ENCODE measurements at regions not wholly inside any gene's neighbourhood (a gene's known extent, or its start where the extent isn't known, plus 50 kb on each side); places are given as distances from the start of the nearest gene placed in this dataset.
"Not testable (repeated sequence)": the region's sequence is repeated elsewhere in the genome, so short reads cannot be mapped to it uniquely, and the experiment has no call there.

- peaks cover 10% of the 10 kb centered on the region for H3K9me3 ChIP-seq (ENCODE audit: control insufficient read depth, low read depth, low read length)
- Mint-ChIP-seq H3K9me3 (peaks cover 13 to 17% of the 10 kb centered on the region in 2 experiments), H3K27me3 (ENCODE audit: low read depth) (no peaks in the 10 kb centered on the region; the same call in none of the 2 replicates), H3K4me1 (peaks cover 6 to 9% of the 10 kb centered on the region in 2 experiments), H3K27ac (peak overlapping the region in 1 of 3 experiments; percentile 2; a peak in 1 of 7 replicates), H3K4me3 (no peak overlapping the region), H3K36me3 (ENCODE audit: insufficient read depth in 1 of 3, low read depth in 3 of 3) (peaks cover 5 to 17% (median 9%) of the 10 kb centered on the region in 3 experiments; a peak in 6 of 7 replicates)
- WGBS (ENCODE audit: extremely low coverage, insufficient read length, low lambda C conversion rate), result no CpG with 5 or more reads among the region's 2 CpGs
- no peak overlapping the region for H3K4ac ChIP-seq (ENCODE audit: low read depth, low read length)
- H2BK5ac ChIP-seq (ENCODE audit: insufficient read length, low read length), result no peak overlapping the region
- no peaks in the 10 kb centered on the region for H3K79me1 ChIP-seq (ENCODE audit: insufficient read depth, low read depth, low read length, poor library complexity, severe bottlenecking)
- no peak overlapping the region for H4K5ac ChIP-seq (ENCODE audit: insufficient read length, low read depth, low read length)
- H3K56ac ChIP-seq (ENCODE audit: insufficient read length, low read depth, low read length), result no peak overlapping the region
- no peaks in the 10 kb centered on the region for H3K23me2 ChIP-seq (ENCODE audit: insufficient read length, low read depth, low read length, poor library complexity, severe bottlenecking)
- no peak overlapping the region for H3K4me2 ChIP-seq (ENCODE audit: insufficient read depth, insufficient read length, low read length)
- no peak overlapping the region for H3K27ac ChIP-seq (ENCODE audit: insufficient read length, low read depth, low read length)
- H2BK120ac ChIP-seq (ENCODE audit: low read depth, low read length, poor library complexity, severe bottlenecking), result no peak overlapping the region
- no peak overlapping the region for H2BK12ac ChIP-seq (ENCODE audit: insufficient read length, low read depth, low read length)
- H3K4me1 ChIP-seq (ENCODE audit: insufficient read depth, low read length), result no peaks in the 10 kb centered on the region
- H2BK20ac ChIP-seq (ENCODE audit: low read depth, low read length, poor library complexity, severe bottlenecking), result no peak overlapping the region
- H4K20me1 ChIP-seq (ENCODE audit: control insufficient read depth, insufficient read depth, insufficient read length), result no peaks in the 10 kb centered on the region
- no peak overlapping the region for H3K18ac ChIP-seq (ENCODE audit: insufficient read length, low read depth, low read length)
- no peak overlapping the region for H4K91ac ChIP-seq (ENCODE audit: insufficient read length, low read depth, low read length)
- H2AK5ac ChIP-seq (ENCODE audit: insufficient read length, low read length), result no peak overlapping the region
- no peak overlapping the region for H3K23ac ChIP-seq (ENCODE audit: insufficient read length, low read depth, low read length)
- H3K27me3 ChIP-seq (ENCODE audit: insufficient read depth, low read length), result no peaks in the 10 kb centered on the region
- TF ChIP-seq CTCF (conservative IDR thresholded peaks at IDR 0.05), result no peak
- DNase-seq, result no peak
- no peak overlapping the region for H2AFZ ChIP-seq (ENCODE audit: low read length)
- no peak overlapping the region for H3K14ac ChIP-seq (ENCODE audit: insufficient read depth, low read length)
- H3K79me2 ChIP-seq (ENCODE audit: insufficient read depth, low read length), result no peaks in the 10 kb centered on the region
- H4K8ac ChIP-seq (replicated peaks; ENCODE audit: insufficient read length, low read depth, low read length), result no peak overlapping the region
- H3T11ph ChIP-seq (ENCODE audit: low read length), result no peak overlapping the region
- no peak overlapping the region for H2BK15ac ChIP-seq (ENCODE audit: low read depth, low read length)
- no peak overlapping the region for H3K9ac ChIP-seq (ENCODE audit: extremely low read depth, insufficient read length, low read length)
Measured at GRCh38 chr2:44071454-44072046, 75.8 kb upstream of the LRPPRC start.

GRCh38 chr2:44073667-44074066 lies 77.9 kb upstream of the LRPPRC start:
- H3K4ac ChIP-seq (ENCODE audit: low read depth, low read length); H4K20me1 ChIP-seq (ENCODE audit: control insufficient read depth, insufficient read depth, insufficient read length); H3K79me2 ChIP-seq (ENCODE audit: insufficient read depth, low read length); H3K23me2 ChIP-seq (ENCODE audit: insufficient read length, low read depth, low read length, poor library complexity, severe bottlenecking); H4K91ac ChIP-seq (ENCODE audit: insufficient read length, low read depth, low read length); H3K56ac ChIP-seq (ENCODE audit: insufficient read length, low read depth, low read length); H3K27ac ChIP-seq (ENCODE audit: insufficient read length, low read depth, low read length); H3K27ac Mint-ChIP-seq; H3K4me1 Mint-ChIP-seq; H3K14ac ChIP-seq (ENCODE audit: insufficient read depth, low read length); H2BK5ac ChIP-seq (ENCODE audit: insufficient read length, low read length); H3K18ac ChIP-seq (ENCODE audit: insufficient read length, low read depth, low read length); H2BK12ac ChIP-seq (ENCODE audit: insufficient read length, low read depth, low read length); H4K8ac ChIP-seq (replicated peaks; ENCODE audit: insufficient read length, low read depth, low read length); H2BK15ac ChIP-seq (ENCODE audit: low read depth, low read length); H3K4me1 ChIP-seq (ENCODE audit: insufficient read depth, low read length); H3K27me3 ChIP-seq (ENCODE audit: insufficient read depth, low read length); H2AFZ ChIP-seq (ENCODE audit: low read length); H3K9me3 Mint-ChIP-seq; H3K9ac ChIP-seq (ENCODE audit: extremely low read depth, insufficient read length, low read length); H3K4me3 Mint-ChIP-seq; H2AK5ac ChIP-seq (ENCODE audit: insufficient read length, low read length); H2BK20ac ChIP-seq (ENCODE audit: low read depth, low read length, poor library complexity, severe bottlenecking); H3K23ac ChIP-seq (ENCODE audit: insufficient read length, low read depth, low read length); H3K9me3 ChIP-seq (ENCODE audit: control insufficient read depth, low read depth, low read length); H3K4me2 ChIP-seq (ENCODE audit: insufficient read depth, insufficient read length, low read length); H3K79me1 ChIP-seq (ENCODE audit: insufficient read depth, low read depth, low read length, poor library complexity, severe bottlenecking); H2BK120ac ChIP-seq (ENCODE audit: low read depth, low read length, poor library complexity, severe bottlenecking); DNase-seq; H3K27me3 Mint-ChIP-seq (ENCODE audit: low read depth); H3K36me3 Mint-ChIP-seq (ENCODE audit: insufficient read depth in 1 of 3, low read depth in 3 of 3); H3T11ph ChIP-seq (ENCODE audit: low read length); H4K5ac ChIP-seq (ENCODE audit: insufficient read length, low read depth, low read length): not testable (repeated sequence)
- WGBS (ENCODE audit: extremely low coverage, insufficient read length, low lambda C conversion rate), result no CpG with 5 or more reads among the region's 3 CpGs
